GM12891 (cell line): ENCODE measurements at regions not wholly inside any gene's neighbourhood (a gene's known extent, or its start where the extent isn't known, plus 50 kb on each side); places are given as distances from the start of the nearest gene placed in this dataset.

ENCODE experiments used
- PAX5 ChIP-seq: IDR thresholded peaks from 2 replicates; pipeline ENCODE4 v1.6.1; 2011; ENCODE audit warnings: low read length, moderate library complexity, mild to moderate bottlenecking; ENCODE audit not compliant: insufficient read depth, severe bottlenecking
- POLR2A ChIP-seq: IDR thresholded peaks from 2 replicates; pipeline ENCODE4 v1.6.1; 2011; ENCODE audit warnings: low read depth, low read length, control low read depth
- POLR2AphosphoS5 ChIP-seq: IDR thresholded peaks from 2 replicates; pipeline ENCODE4 v1.6.1; 2011; ENCODE audit warnings: low read depth, low read length, control low read depth
- POU2F2 ChIP-seq: IDR thresholded peaks from 2 replicates; pipeline ENCODE4 v1.6.1; 2011; ENCODE audit warnings: low read depth, mild to moderate bottlenecking, control low read depth, low read length, moderate library complexity
- SPI1 ChIP-seq: IDR thresholded peaks from 2 replicates; pipeline ENCODE4 v1.6.1; 2011; ENCODE audit warnings: low read depth, low read length, control low read depth
- TAF1 ChIP-seq: IDR thresholded peaks from 2 replicates; pipeline ENCODE4 v1.6.1; 2011; ENCODE audit warnings: low read depth, low read length, control low read depth

- TF ChIP-seq POLR2A: no peak
- no peak for TF ChIP-seq TAF1
- no peak for TF ChIP-seq POLR2AphosphoS5
- TF ChIP-seq POU2F2: no peak
- TF ChIP-seq PAX5: no peak
- TF ChIP-seq SPI1: no peak
Observed at GRCh38 chr2:239714116-239714515, 311.0 kb downstream of the NDUFA10 start.
